G401 (cell line): ENCODE measurements at regions not wholly inside any gene's neighbourhood (a gene's known extent, or its start where the extent isn't known, plus 50 kb on each side); places are given as distances from the start of the nearest gene placed in this dataset.
A peak's percentile ranks its signal among the peaks of the same experiment; 100 is the strongest.
"Not testable (repeated sequence)": the region's sequence is repeated elsewhere in the genome, so short reads cannot be mapped to it uniquely, and the experiment has no call there.

ENCODE experiments used
- DNase-seq: peaks from one replicate; pipeline ENCODE4 v3.0.0-alpha.2; 2015; ENCODE audit warnings: low spot score
- in situ Hi-C: cut with HindIII; loops from 2 replicates; pipeline ENCODE4 v1.10.0; 2016; ENCODE audit warnings: low sequenced_read_pairs, mixed read lengths

GRCh38 chr5:39968381-39968780 lies 543.6 kb upstream of the DAB2 start:
- in situ Hi-C loops, result no loop called here
- DNase-seq, result no peak

GRCh38 chr5:39955156-39955555 lies 530.4 kb upstream of the DAB2 start:
- DNase-seq, result no peak
- in situ Hi-C loops, result no loop called here

GRCh38 chr5:39951070-39951469 lies 526.3 kb upstream of the DAB2 start:
- in situ Hi-C loops, result no loop called here

GRCh38 chr5:39948867-39949468 lies 524.2 kb upstream of the DAB2 start:
- DNase-seq, result peak; percentile 29
- in situ Hi-C loops, result no loop called here

More at GRCh38 chr5:39951070-39951469, 526.3 kb upstream of the DAB2 start:
- DNase-seq, result no peak

GRCh38 chr5:39948341-39948740 lies 523.6 kb upstream of the DAB2 start:
- in situ Hi-C loops, result no loop called here
- no peak for DNase-seq

GRCh38 chr5:39947657-39948056 lies 522.9 kb upstream of the DAB2 start:
- in situ Hi-C loops, result no loop called here
- DNase-seq, result no peak

GRCh38 chr5:39946356-39947045 lies 521.7 kb upstream of the DAB2 start:
- in situ Hi-C loops, result no loop called here
- no peak for DNase-seq

- no peak for DNase-seq
- in situ Hi-C loops, result no loop called here
These were observed 521.1 kb upstream of the DAB2 start for GRCh38 chr5:39945870-39946269.

GRCh38 chr5:39943811-39944210 lies 519.0 kb upstream of the DAB2 start:
- in situ Hi-C loops, result no loop called here
- no peak for DNase-seq

GRCh38 chr5:39942606-39943005 lies 517.8 kb upstream of the DAB2 start:
- DNase-seq, result no peak
- in situ Hi-C loops, result no loop called here

- no peak for DNase-seq
- in situ Hi-C loops, result no loop called here
These were observed 516.6 kb upstream of the DAB2 start for GRCh38 chr5:39941416-39941815.

GRCh38 chr5:39934830-39935229 lies 510.1 kb upstream of the DAB2 start:
- in situ Hi-C loops, result no loop called here
- DNase-seq, result no peak

GRCh38 chr5:39933061-39933460 lies 508.3 kb upstream of the DAB2 start:
- DNase-seq, result no peak
- in situ Hi-C loops, result no loop called here

GRCh38 chr5:39928709-39929108 lies 503.9 kb upstream of the DAB2 start:
- in situ Hi-C loops, result no loop called here
- DNase-seq, result no peak

- in situ Hi-C loops, result no loop called here
- DNase-seq, result no peak
These were observed 495.1 kb upstream of the DAB2 start for GRCh38 chr5:39919876-39920275.

- in situ Hi-C loops, result no loop called here
- DNase-seq, result no peak
These were observed 488.1 kb upstream of the DAB2 start for GRCh38 chr5:39912906-39913305.

- in situ Hi-C loops, DNase-seq: not testable (repeated sequence)
These were observed 482.6 kb upstream of the DAB2 start for GRCh38 chr5:39907267-39907951.

GRCh38 chr5:39906146-39906545 lies 481.4 kb upstream of the DAB2 start:
- no peak for DNase-seq
- in situ Hi-C loops, result no loop called here

- DNase-seq, result no peak
- in situ Hi-C loops, result no loop called here
These were observed 480.6 kb upstream of the DAB2 start for GRCh38 chr5:39905356-39905755.

GRCh38 chr5:39902626-39903025 lies 477.8 kb upstream of the DAB2 start:
- DNase-seq, result no peak
- in situ Hi-C loops, result no loop called here

- no peak for DNase-seq
- in situ Hi-C loops, result no loop called here
These were observed 474.0 kb upstream of the DAB2 start for GRCh38 chr5:39898731-39899130.
